Activated naive CD8-positive, alpha-beta T cell treated with anti-CD3 and anti-CD28 coated beads, Interleukin-2, amount 50 U/mL, for 24 hours (primary cell): ENCODE measurements at regions not wholly inside any gene's neighbourhood (a gene's known extent, or its start where the extent isn't known, plus 50 kb on each side); places are given as distances from the start of the nearest gene placed in this dataset.
A peak's percentile ranks its signal among the peaks of the same experiment; 100 is the strongest.
"Not testable (repeated sequence)": the region's sequence is repeated elsewhere in the genome, so short reads cannot be mapped to it uniquely, and the experiment has no call there.

Source experiments
- ATAC-seq: fragments of 150-1000 bp; cut with Tn5 transposase; one replicate; pipeline ENCODE4 v1.10.0; 2021
- DNase-seq: peaks from one replicate; pipeline ENCODE4 v3.0.0; 2021
- H3K27ac Mint-ChIP-seq: one replicate; pipeline ENCODE4 v1.8.0; 2021; ENCODE audit warnings: mild to moderate bottlenecking, mixed read lengths
- H3K27me3 Mint-ChIP-seq: one replicate; pipeline ENCODE4 v1.8.0; 2021; ENCODE audit warnings: mixed read lengths
- H3K36me3 Mint-ChIP-seq: one replicate; pipeline ENCODE4 v1.8.0; 2021; ENCODE audit warnings: low read depth, mixed read lengths
- H3K4me1 Mint-ChIP-seq: one replicate; pipeline ENCODE4 v1.8.0; 2021; ENCODE audit warnings: mixed read lengths
- H3K4me3 Mint-ChIP-seq: one replicate; pipeline ENCODE4 v1.8.0; 2021; ENCODE audit warnings: mild to moderate bottlenecking, moderate library complexity, mixed read lengths
- H3K9me3 Mint-ChIP-seq: one replicate; pipeline ENCODE4 v1.8.0; 2021; ENCODE audit warnings: mixed read lengths

GRCh38 chr2:10193851-10194820 lies 71.6 kb downstream of the RRM2 start:
- H3K27ac Mint-ChIP-seq: no peak overlapping the region
- ATAC-seq (no peak), DNase-seq (no peak)
- peaks cover 7% of the 10 kb centered on the region for H3K4me1 Mint-ChIP-seq
- no peak overlapping the region for H3K4me3 Mint-ChIP-seq
- H3K27me3 Mint-ChIP-seq: no peaks in the 10 kb centered on the region
- H3K9me3 Mint-ChIP-seq: peaks cover 6% of the 10 kb centered on the region
- H3K36me3 Mint-ChIP-seq: peaks cover 13% of the 10 kb centered on the region

GRCh38 chr2:10195278-10196109 lies 73.0 kb downstream of the RRM2 start:
- H3K27me3 Mint-ChIP-seq: no peaks in the 10 kb centered on the region
- ATAC-seq: no peak
- no peak overlapping the region for H3K4me3 Mint-ChIP-seq
- H3K4me1 Mint-ChIP-seq: peaks cover under 1% of the 10 kb centered on the region
- DNase-seq: no peak
- H3K9me3 Mint-ChIP-seq: no peaks in the 10 kb centered on the region
- no peak overlapping the region for H3K27ac Mint-ChIP-seq
- H3K36me3 Mint-ChIP-seq: peaks cover 6% of the 10 kb centered on the region

GRCh38 chr2:10196110-10196892 lies 73.8 kb downstream of the RRM2 start:
- no peaks in the 10 kb centered on the region for H3K4me1 Mint-ChIP-seq
- no peaks in the 10 kb centered on the region for H3K9me3 Mint-ChIP-seq
- no peak for DNase-seq
- H3K27ac Mint-ChIP-seq: no peak overlapping the region
- no peak for ATAC-seq
- peaks cover 6% of the 10 kb centered on the region for H3K36me3 Mint-ChIP-seq
- no peak overlapping the region for H3K4me3 Mint-ChIP-seq
- no peaks in the 10 kb centered on the region for H3K27me3 Mint-ChIP-seq

GRCh38 chr2:10196948-10197696 lies 74.6 kb downstream of the RRM2 start:
- Mint-ChIP-seq H3K9me3 (no peaks in the 10 kb centered on the region), H3K4me1 (no peaks in the 10 kb centered on the region)

GRCh38 chr2:10197697-10198076 lies 75.1 kb downstream of the RRM2 start:
- Mint-ChIP-seq H3K9me3 (no peaks in the 10 kb centered on the region), H3K4me1 (no peaks in the 10 kb centered on the region), H3K36me3 (peaks cover 6% of the 10 kb centered on the region), H3K4me3 (no peak overlapping the region), H3K27me3 (no peaks in the 10 kb centered on the region), H3K27ac (no peak overlapping the region)
- DNase-seq (no peak), ATAC-seq (no peak)

More at GRCh38 chr2:10196948-10197696, 74.6 kb downstream of the RRM2 start:
- DNase-seq (no peak), ATAC-seq (no peak)
- Mint-ChIP-seq H3K36me3 (peaks cover 6% of the 10 kb centered on the region), H3K27ac (no peak overlapping the region), H3K27me3 (no peaks in the 10 kb centered on the region), H3K4me3 (no peak overlapping the region)

GRCh38 chr2:10198482-10198881 lies 75.9 kb downstream of the RRM2 start:
- H3K9me3 Mint-ChIP-seq, H3K4me1 Mint-ChIP-seq, H3K27ac Mint-ChIP-seq, DNase-seq, H3K27me3 Mint-ChIP-seq, H3K36me3 Mint-ChIP-seq, ATAC-seq, H3K4me3 Mint-ChIP-seq: not testable (repeated sequence)

- DNase-seq (no peak), ATAC-seq (no peak)
- Mint-ChIP-seq H3K27me3 (no peaks in the 10 kb centered on the region), H3K4me1 (no peaks in the 10 kb centered on the region), H3K4me3 (no peak overlapping the region), H3K9me3 (no peaks in the 10 kb centered on the region), H3K27ac (no peak overlapping the region), H3K36me3 (peaks cover 6% of the 10 kb centered on the region)
Measured at GRCh38 chr2:10201201-10201600, 78.7 kb downstream of the RRM2 start.

GRCh38 chr2:10202131-10202665 lies 79.7 kb downstream of the RRM2 start:
- no peak overlapping the region for H3K4me3 Mint-ChIP-seq
- no peak for ATAC-seq
- H3K9me3 Mint-ChIP-seq: no peaks in the 10 kb centered on the region
- no peaks in the 10 kb centered on the region for H3K4me1 Mint-ChIP-seq
- no peaks in the 10 kb centered on the region for H3K27me3 Mint-ChIP-seq
- no peak for DNase-seq
- H3K27ac Mint-ChIP-seq: no peak overlapping the region
- peaks cover 6% of the 10 kb centered on the region for H3K36me3 Mint-ChIP-seq

- H3K9me3 Mint-ChIP-seq: no peaks in the 10 kb centered on the region
- H3K4me3 Mint-ChIP-seq: no peak overlapping the region
- no peak for DNase-seq
- no peak overlapping the region for H3K27ac Mint-ChIP-seq
- H3K4me1 Mint-ChIP-seq: no peaks in the 10 kb centered on the region
- no peaks in the 10 kb centered on the region for H3K27me3 Mint-ChIP-seq
- H3K36me3 Mint-ChIP-seq: no peaks in the 10 kb centered on the region
- ATAC-seq: no peak
Measured at GRCh38 chr2:10204326-10205161, 82.0 kb downstream of the RRM2 start.

GRCh38 chr2:10205162-10205475 lies 82.6 kb downstream of the RRM2 start:
- H3K36me3 Mint-ChIP-seq: no peaks in the 10 kb centered on the region
- DNase-seq: no peak
- no peak for ATAC-seq
- no peaks in the 10 kb centered on the region for H3K9me3 Mint-ChIP-seq
- no peak overlapping the region for H3K4me3 Mint-ChIP-seq
- no peaks in the 10 kb centered on the region for H3K4me1 Mint-ChIP-seq
- H3K27me3 Mint-ChIP-seq: no peaks in the 10 kb centered on the region
- H3K27ac Mint-ChIP-seq: no peak overlapping the region

GRCh38 chr2:10208736-10209135 lies 86.2 kb downstream of the RRM2 start:
- Mint-ChIP-seq H3K9me3 (no peaks in the 10 kb centered on the region), H3K36me3 (peaks cover 4% of the 10 kb centered on the region), H3K27ac (no peak overlapping the region), H3K4me1 (no peaks in the 10 kb centered on the region), H3K27me3 (no peaks in the 10 kb centered on the region), H3K4me3 (no peak overlapping the region)
- DNase-seq: no peak
- no peak for ATAC-seq

- Mint-ChIP-seq H3K9me3 (no peaks in the 10 kb centered on the region), H3K27ac (no peak overlapping the region), H3K4me1 (no peaks in the 10 kb centered on the region), H3K27me3 (no peaks in the 10 kb centered on the region), H3K36me3 (peaks cover 4% of the 10 kb centered on the region), H3K4me3 (no peak overlapping the region)
- DNase-seq: no peak
- no peak for ATAC-seq
Measured at GRCh38 chr2:10209406-10209935, 86.9 kb downstream of the RRM2 start.

- DNase-seq: no peak
- Mint-ChIP-seq H3K27me3 (no peaks in the 10 kb centered on the region), H3K4me3 (no peak overlapping the region), H3K27ac (no peak overlapping the region), H3K9me3 (no peaks in the 10 kb centered on the region), H3K4me1 (no peaks in the 10 kb centered on the region), H3K36me3 (peaks cover 4% of the 10 kb centered on the region)
- ATAC-seq: peak; percentile 11
Measured at GRCh38 chr2:10210336-10210735, 87.8 kb downstream of the RRM2 start.
